ENCODE measurements at regions not wholly inside any gene's neighbourhood (a gene's known extent, or its start where the extent isn't known, plus 50 kb on each side); places are given as distances from the start of the nearest gene placed in this dataset.

DNA sequence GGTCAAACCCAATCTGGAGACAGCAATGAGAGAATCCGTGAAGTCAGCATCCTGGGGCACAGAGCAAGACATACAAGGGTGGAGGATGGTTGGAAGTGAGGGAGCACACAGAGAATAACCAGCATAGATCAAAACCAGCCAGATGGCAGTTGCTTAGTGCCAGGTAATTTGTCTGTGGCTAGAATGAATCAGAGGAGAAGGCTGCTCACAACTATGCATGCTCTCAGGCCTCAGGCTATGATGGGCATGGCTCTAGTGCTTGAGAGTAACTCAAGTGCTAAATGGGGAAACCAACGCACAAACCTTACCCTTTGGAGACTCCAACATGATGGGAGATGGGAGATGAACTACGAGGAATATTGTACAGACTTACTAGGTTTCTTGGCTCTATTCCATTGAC is 160.8 kb downstream of the DMRT2 start:
- no peak for TF ChIP-seq POLR2AphosphoS5 (IDR thresholded peaks at IDR 0.05)
- TF ChIP-seq POLR2A (IDR thresholded peaks at IDR 0.05) = no peak
- no peak for TF ChIP-seq CTCF (IDR thresholded peaks at IDR 0.05)

All from suprapubic skin (tissue), 4 donors.